ENCODE measurements at regions not wholly inside any gene's neighbourhood (a gene's known extent, or its start where the extent isn't known, plus 50 kb on each side); places are given as distances from the start of the nearest gene placed in this dataset.

DNA sequence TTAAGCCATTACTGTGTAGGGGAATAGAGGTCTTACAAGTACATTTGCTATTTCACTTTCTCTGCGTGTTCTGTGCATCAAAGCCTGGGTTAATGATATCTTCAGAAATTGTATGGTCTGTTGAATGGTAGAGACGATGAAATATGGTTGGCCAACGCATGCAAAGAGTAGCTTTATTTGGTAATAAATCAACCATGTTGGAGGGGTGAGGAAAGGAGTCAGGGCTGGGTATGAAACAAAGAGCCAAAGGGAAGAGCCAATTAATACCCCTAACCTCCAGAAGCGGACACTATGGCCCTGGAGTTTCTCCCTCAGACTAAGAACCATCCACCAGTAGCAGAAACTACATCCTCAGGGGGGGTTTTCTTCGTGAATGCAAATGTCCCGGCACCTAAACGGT, 1974.0 kb upstream of the WWC1 start:
- H3K27ac ChIP-seq: no peak overlapping the region
- no peaks in the 10 kb centered on the region for H3K27me3 ChIP-seq
- H3K4me1 ChIP-seq (ENCODE audit: insufficient read depth): no peaks in the 10 kb centered on the region
- TF ChIP-seq EZH2 (IDR thresholded peaks at IDR 0.05; ENCODE audit: borderline replicate concordance) (no peak), EZH2phosphoT487 (IDR thresholded peaks at IDR 0.05; ENCODE audit: low read depth, severe bottlenecking, unreplicated experiment) (no peak)
- TF ChIP-seq, protein P1, sequence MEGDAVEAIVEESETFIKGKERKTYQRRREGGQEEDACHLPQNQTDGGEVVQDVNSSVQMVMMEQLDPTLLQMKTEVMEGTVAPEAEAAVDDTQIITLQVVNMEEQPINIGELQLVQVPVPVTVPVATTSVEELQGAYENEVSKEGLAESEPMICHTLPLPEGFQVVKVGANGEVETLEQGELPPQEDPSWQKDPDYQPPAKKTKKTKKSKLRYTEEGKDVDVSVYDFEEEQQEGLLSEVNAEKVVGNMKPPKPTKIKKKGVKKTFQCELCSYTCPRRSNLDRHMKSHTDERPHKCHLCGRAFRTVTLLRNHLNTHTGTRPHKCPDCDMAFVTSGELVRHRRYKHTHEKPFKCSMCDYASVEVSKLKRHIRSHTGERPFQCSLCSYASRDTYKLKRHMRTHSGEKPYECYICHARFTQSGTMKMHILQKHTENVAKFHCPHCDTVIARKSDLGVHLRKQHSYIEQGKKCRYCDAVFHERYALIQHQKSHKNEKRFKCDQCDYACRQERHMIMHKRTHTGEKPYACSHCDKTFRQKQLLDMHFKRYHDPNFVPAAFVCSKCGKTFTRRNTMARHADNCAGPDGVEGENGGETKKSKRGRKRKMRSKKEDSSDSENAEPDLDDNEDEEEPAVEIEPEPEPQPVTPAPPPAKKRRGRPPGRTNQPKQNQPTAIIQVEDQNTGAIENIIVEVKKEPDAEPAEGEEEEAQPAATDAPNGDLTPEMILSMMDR (IDR thresholded peaks at IDR 0.05; ENCODE audit: poor library complexity): no peak
- H3K36me3 ChIP-seq (replicated peaks; ENCODE audit: insufficient read depth, low read depth): no peaks in the 10 kb centered on the region
- no peak overlapping the region for H3K4me2 ChIP-seq
- H3K4me3 ChIP-seq: no peak overlapping the region
- DNase-seq (ENCODE audit: low spot score): no peak
- H3K9me2 ChIP-seq (replicated peaks; ENCODE audit: insufficient read depth): no peaks in the 10 kb centered on the region
- no peak overlapping the region for H2AFZ ChIP-seq
- no peaks in the 10 kb centered on the region for H3K9me3 ChIP-seq (ENCODE audit: low read depth)
- WGBS (ENCODE audit: low lambda C conversion rate, missing lambda C conversion rate): 85% methylated on average over 7 of the region's 7 CpGs
- no peaks in the 10 kb centered on the region for H4K20me1 ChIP-seq (ENCODE audit: insufficient read depth, poor library complexity, severe bottlenecking)
- no peaks in the 10 kb centered on the region for H3K79me2 ChIP-seq

DNA sequence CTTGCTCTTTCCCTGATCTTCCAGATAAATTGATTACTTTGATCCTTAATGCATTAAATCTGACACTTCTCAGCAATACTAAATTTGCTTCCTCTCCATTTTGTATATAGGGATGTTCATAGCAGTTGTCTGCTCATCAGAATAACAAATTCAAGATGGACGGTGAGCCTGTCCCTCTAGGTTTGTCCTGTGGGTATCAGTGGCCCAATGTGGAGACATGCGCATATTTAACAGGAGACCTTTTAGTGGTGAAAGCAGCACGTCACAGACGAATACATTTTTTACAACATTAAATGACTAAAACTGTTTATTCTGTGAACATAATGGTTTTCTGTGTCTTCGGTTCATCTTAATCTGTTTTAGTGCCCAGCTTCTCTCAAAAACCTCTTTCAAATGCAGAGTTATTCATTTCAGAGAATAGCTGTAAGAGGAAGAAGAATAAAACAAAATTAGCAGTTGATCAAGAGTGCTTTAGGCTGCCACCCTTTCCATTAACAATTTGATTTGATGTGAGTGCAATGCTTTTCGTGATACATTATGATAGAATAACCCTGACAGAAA, 1970.4 kb upstream of the WWC1 start:
- no peak overlapping the region for H2AFZ ChIP-seq
- H4K20me1 ChIP-seq (ENCODE audit: insufficient read depth, poor library complexity, severe bottlenecking): no peaks in the 10 kb centered on the region
- no peak for DNase-seq (ENCODE audit: low spot score)
- H3K36me3 ChIP-seq (replicated peaks; ENCODE audit: insufficient read depth, low read depth): no peaks in the 10 kb centered on the region
- WGBS (ENCODE audit: low lambda C conversion rate, missing lambda C conversion rate): 79% methylated on average over 6 of the region's 6 CpGs
- TF ChIP-seq EZH2 (IDR thresholded peaks at IDR 0.05; ENCODE audit: borderline replicate concordance): no peak
- TF ChIP-seq, protein P1 (IDR thresholded peaks at IDR 0.05; ENCODE audit: poor library complexity): no peak
- TF ChIP-seq EZH2phosphoT487 (IDR thresholded peaks at IDR 0.05; ENCODE audit: low read depth, severe bottlenecking, unreplicated experiment): no peak
- H3K4me2 ChIP-seq: no peak overlapping the region
- no peak overlapping the region for H3K27ac ChIP-seq
- H3K4me1 ChIP-seq (ENCODE audit: insufficient read depth): no peaks in the 10 kb centered on the region
- no peaks in the 10 kb centered on the region for H3K9me2 ChIP-seq (replicated peaks; ENCODE audit: insufficient read depth)
- no peaks in the 10 kb centered on the region for H3K27me3 ChIP-seq
- H3K9me3 ChIP-seq (ENCODE audit: low read depth): no peaks in the 10 kb centered on the region
- H3K4me3 ChIP-seq: no peak overlapping the region
- no peaks in the 10 kb centered on the region for H3K79me2 ChIP-seq

DNA sequence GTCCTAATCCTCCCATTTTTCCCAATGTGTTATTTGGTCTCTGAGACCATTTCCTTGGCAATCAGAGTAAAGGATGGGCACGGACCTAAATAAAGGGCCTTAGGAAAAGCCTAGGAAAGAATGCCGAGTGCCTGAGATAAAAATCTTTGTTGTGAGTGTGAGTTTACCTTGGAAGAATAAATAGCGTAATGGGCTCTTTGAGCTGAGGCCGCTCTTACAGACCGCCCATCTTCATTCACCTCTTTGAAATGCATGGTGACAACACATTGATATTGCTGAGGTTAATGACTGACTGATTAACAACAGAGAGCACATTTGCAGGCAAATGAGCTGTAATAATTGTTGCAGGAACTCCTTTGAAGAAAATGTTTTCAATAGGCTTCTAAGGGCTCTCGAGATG, 1967.1 kb upstream of the WWC1 start:
- Histone ChIP-seq H4K20me1 (ENCODE audit: insufficient read depth, poor library complexity, severe bottlenecking) (no peaks in the 10 kb centered on the region), H3K27ac (no peak overlapping the region), H3K79me2 (no peaks in the 10 kb centered on the region), H2AFZ (no peak overlapping the region), H3K36me3 (replicated peaks; ENCODE audit: insufficient read depth, low read depth) (no peaks in the 10 kb centered on the region), H3K9me3 (ENCODE audit: low read depth) (no peaks in the 10 kb centered on the region), H3K4me3 (no peak overlapping the region), H3K4me1 (ENCODE audit: insufficient read depth) (no peaks in the 10 kb centered on the region), H3K27me3 (no peaks in the 10 kb centered on the region), H3K9me2 (replicated peaks; ENCODE audit: insufficient read depth) (no peaks in the 10 kb centered on the region), H3K4me2 (no peak overlapping the region)
- 31% methylated on average over 6 of the region's 6 CpGs for WGBS (ENCODE audit: low lambda C conversion rate, missing lambda C conversion rate)
- DNase-seq (ENCODE audit: low spot score): no peak
- TF ChIP-seq EZH2 (IDR thresholded peaks at IDR 0.05; ENCODE audit: borderline replicate concordance): no peak
- TF ChIP-seq, protein P1 (IDR thresholded peaks at IDR 0.05; ENCODE audit: poor library complexity): no peak
- TF ChIP-seq EZH2phosphoT487 (IDR thresholded peaks at IDR 0.05; ENCODE audit: low read depth, severe bottlenecking, unreplicated experiment): no peak

All from hepatocyte (in vitro differentiated cells).